MM.1S (cell line): ENCODE measurements at regions not wholly inside any gene's neighbourhood (a gene's known extent, or its start where the extent isn't known, plus 50 kb on each side); places are given as distances from the start of the nearest gene placed in this dataset.

ENCODE experiments used
- DNase-seq: peaks from one replicate; pipeline ENCODE4 v3.0.0-alpha.2; 2015
- H2AFZ ChIP-seq: fragments of 300-600 bp; sonication (generic); 2 replicates; pipeline ENCODE4 v1.6.0; 2016; ENCODE audit warnings: antibody characterized with exemption, low read length
- H3F3A ChIP-seq: fragments of 300-600 bp; sonication (generic); 2 replicates; pipeline ENCODE4 v1.6.1; 2016; ENCODE audit warnings: mild to moderate bottlenecking, antibody characterized with exemption, low read length, moderate library complexity, mixed read lengths; ENCODE audit not compliant: insufficient read depth
- H3K27ac ChIP-seq: fragments of 300-600 bp; sonication (generic); 2 replicates; pipeline ENCODE4 v1.5.1; 2016; ENCODE audit warnings: mild to moderate bottlenecking, low read length
- H3K27me3 ChIP-seq: fragments of 300-600 bp; sonication (generic); replicated peaks from 2 replicates; pipeline ENCODE4 v1.6.0; 2016; ENCODE audit warnings: low read length; ENCODE audit not compliant: insufficient read depth
- H3K36me3 ChIP-seq: fragments of 300-600 bp; sonication (generic); replicated peaks from 2 replicates; pipeline ENCODE4 v1.6.1; 2016; ENCODE audit warnings: mild to moderate bottlenecking, low read length, mixed read lengths; ENCODE audit not compliant: insufficient read depth
- H3K4me1 ChIP-seq: fragments of 300-600 bp; sonication (generic); 2 replicates; pipeline ENCODE4 v1.6.1; 2016; ENCODE audit warnings: low read length, mixed read lengths
- H3K4me2 ChIP-seq: fragments of 300-600 bp; sonication (generic); 2 replicates; pipeline ENCODE4 v1.6.0; 2016; ENCODE audit warnings: low read depth, low read length
- H3K4me3 ChIP-seq: fragments of 300-600 bp; sonication (generic); 2 replicates; pipeline ENCODE4 v1.5.1; 2016; ENCODE audit warnings: low read length, mixed read lengths
- H3K79me2 ChIP-seq: fragments of 300-600 bp; sonication (generic); 2 replicates; pipeline ENCODE4 v1.6.1; 2016; ENCODE audit warnings: mixed run types, low read length, mixed read lengths
- H3K9ac ChIP-seq: fragments of 300-600 bp; sonication (generic); 2 replicates; pipeline ENCODE4 v1.6.1; 2016; ENCODE audit warnings: low read length, mixed read lengths
- H3K9me2 ChIP-seq: fragments of 300-600 bp; sonication (generic); replicated peaks from 2 replicates; pipeline ENCODE4 v1.6.1; 2016; ENCODE audit warnings: mild to moderate bottlenecking, low read length, mixed read lengths; ENCODE audit not compliant: insufficient read depth
- H3K9me3 ChIP-seq: fragments of 300-600 bp; sonication (generic); replicated peaks from 2 replicates; pipeline ENCODE4 v1.6.1; 2016; ENCODE audit warnings: mild to moderate bottlenecking, low read length, mixed read lengths; ENCODE audit not compliant: insufficient read depth
- H4K20me1 ChIP-seq: fragments of 300-600 bp; sonication (generic); 2 replicates; pipeline ENCODE4 v1.6.1; 2016; ENCODE audit warnings: mild to moderate bottlenecking, low read length, moderate library complexity, mixed read lengths; ENCODE audit not compliant: insufficient read depth
- CTCF ChIP-seq: fragments of 300-600 bp; sonication (generic); IDR thresholded peaks from 2 replicates; pipeline ENCODE4 v1.5.1; 2016; ENCODE audit warnings: antibody characterized with exemption, low read length, mixed read lengths
- EZH2 ChIP-seq: fragments of 300-600 bp; sonication (generic); optimal IDR thresholded peaks from 2 replicates; pipeline ENCODE3; 2017; ENCODE audit warnings: low read depth, mild to moderate bottlenecking, antibody characterized with exemption, low read length, mixed read lengths
- EZH2phosphoT487 ChIP-seq: fragments of 300-600 bp; sonication (generic); IDR thresholded peaks from 2 replicates; pipeline ENCODE4 v1.6.1; 2018; ENCODE audit warnings: antibody characterized with exemption, low read length

GRCh38 chr11:38867338-38867737, 2269.3 kb upstream of the RAG2 start:
- Histone ChIP-seq H3K27ac (no peak overlapping the region), H3K9me2 (no peaks in the 10 kb centered on the region), H3K4me3 (no peak overlapping the region), H3K9ac (no peak overlapping the region), H3F3A (no peaks in the 10 kb centered on the region), H2AFZ (no peak overlapping the region), H3K9me3 (no peaks in the 10 kb centered on the region), H4K20me1 (no peaks in the 10 kb centered on the region), H3K4me1 (no peaks in the 10 kb centered on the region), H3K79me2 (no peaks in the 10 kb centered on the region), H3K27me3 (no peaks in the 10 kb centered on the region), H3K36me3 (no peaks in the 10 kb centered on the region), H3K4me2 (no peak overlapping the region)
- no peak for DNase-seq
- no peak for TF ChIP-seq CTCF
- no peak for TF ChIP-seq EZH2phosphoT487
- no peak for TF ChIP-seq EZH2

GRCh38 chr11:38865922-38866321, 2267.9 kb upstream of the RAG2 start:
- Histone ChIP-seq H3K79me2 (no peaks in the 10 kb centered on the region), H3K9me3 (no peaks in the 10 kb centered on the region)

GRCh38 chr11:38842991-38843390, 2245.0 kb upstream of the RAG2 start:
- Histone ChIP-seq H3K9ac (no peak overlapping the region), H3K4me3 (no peak overlapping the region), H3K36me3 (no peaks in the 10 kb centered on the region), H3K9me2 (no peaks in the 10 kb centered on the region), H3K4me2 (no peak overlapping the region), H3F3A (no peaks in the 10 kb centered on the region), H3K27me3 (no peaks in the 10 kb centered on the region), H3K27ac (no peak overlapping the region), H3K4me1 (no peaks in the 10 kb centered on the region), H3K79me2 (no peaks in the 10 kb centered on the region), H3K9me3 (no peaks in the 10 kb centered on the region), H2AFZ (no peak overlapping the region), H4K20me1 (no peaks in the 10 kb centered on the region)
- DNase-seq = no peak
- no peak for TF ChIP-seq EZH2phosphoT487
- no peak for TF ChIP-seq EZH2
- TF ChIP-seq CTCF = no peak

More at GRCh38 chr11:38865922-38866321, 2267.9 kb upstream of the RAG2 start:
- no peak for TF ChIP-seq EZH2phosphoT487
- TF ChIP-seq CTCF = no peak
- no peak for TF ChIP-seq EZH2
- Histone ChIP-seq H4K20me1 (no peaks in the 10 kb centered on the region), H3F3A (no peaks in the 10 kb centered on the region), H3K36me3 (no peaks in the 10 kb centered on the region), H2AFZ (no peak overlapping the region), H3K9ac (no peak overlapping the region), H3K27ac (no peak overlapping the region), H3K27me3 (no peaks in the 10 kb centered on the region), H3K4me3 (no peak overlapping the region), H3K4me2 (no peak overlapping the region), H3K9me2 (no peaks in the 10 kb centered on the region), H3K4me1 (no peaks in the 10 kb centered on the region)
- no peak for DNase-seq
